ENCODE measurements at regions not wholly inside any gene's neighbourhood (a gene's known extent, or its start where the extent isn't known, plus 50 kb on each side); places are given as distances from the start of the nearest gene placed in this dataset.
"Not testable (repeated sequence)": the region's sequence is repeated elsewhere in the genome, so short reads cannot be mapped to it uniquely, and the experiment has no call there.

DNA sequence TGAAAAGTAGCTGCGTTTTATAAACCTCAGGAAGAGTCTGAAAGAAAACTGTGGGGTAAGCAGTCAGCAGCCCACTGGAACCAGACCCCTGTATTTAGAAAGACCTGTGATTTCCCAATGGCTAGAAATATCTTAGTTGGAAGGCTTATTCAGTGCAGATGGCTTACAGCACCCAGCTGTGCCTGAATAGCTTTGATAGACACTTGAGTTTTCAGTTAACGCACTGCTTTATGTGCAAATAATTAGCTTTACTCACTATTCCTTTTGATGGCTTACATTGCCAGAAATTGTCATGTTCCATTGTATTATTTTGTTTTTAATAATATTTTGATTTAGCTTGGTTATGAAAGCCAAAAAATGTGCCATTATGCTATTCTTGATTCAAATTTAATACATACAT, 465.3 kb upstream of the SYNCRIP start:
- H3K4me3 ChIP-seq (ENCODE audit: low read length), result no peak overlapping the region
- DNase-seq (ENCODE audit: low read depth), result no peak
- TF ChIP-seq, protein P1, sequence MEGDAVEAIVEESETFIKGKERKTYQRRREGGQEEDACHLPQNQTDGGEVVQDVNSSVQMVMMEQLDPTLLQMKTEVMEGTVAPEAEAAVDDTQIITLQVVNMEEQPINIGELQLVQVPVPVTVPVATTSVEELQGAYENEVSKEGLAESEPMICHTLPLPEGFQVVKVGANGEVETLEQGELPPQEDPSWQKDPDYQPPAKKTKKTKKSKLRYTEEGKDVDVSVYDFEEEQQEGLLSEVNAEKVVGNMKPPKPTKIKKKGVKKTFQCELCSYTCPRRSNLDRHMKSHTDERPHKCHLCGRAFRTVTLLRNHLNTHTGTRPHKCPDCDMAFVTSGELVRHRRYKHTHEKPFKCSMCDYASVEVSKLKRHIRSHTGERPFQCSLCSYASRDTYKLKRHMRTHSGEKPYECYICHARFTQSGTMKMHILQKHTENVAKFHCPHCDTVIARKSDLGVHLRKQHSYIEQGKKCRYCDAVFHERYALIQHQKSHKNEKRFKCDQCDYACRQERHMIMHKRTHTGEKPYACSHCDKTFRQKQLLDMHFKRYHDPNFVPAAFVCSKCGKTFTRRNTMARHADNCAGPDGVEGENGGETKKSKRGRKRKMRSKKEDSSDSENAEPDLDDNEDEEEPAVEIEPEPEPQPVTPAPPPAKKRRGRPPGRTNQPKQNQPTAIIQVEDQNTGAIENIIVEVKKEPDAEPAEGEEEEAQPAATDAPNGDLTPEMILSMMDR (conservative IDR thresholded peaks at IDR 0.05; ENCODE audit: low read depth, low read length), result no peak

DNA sequence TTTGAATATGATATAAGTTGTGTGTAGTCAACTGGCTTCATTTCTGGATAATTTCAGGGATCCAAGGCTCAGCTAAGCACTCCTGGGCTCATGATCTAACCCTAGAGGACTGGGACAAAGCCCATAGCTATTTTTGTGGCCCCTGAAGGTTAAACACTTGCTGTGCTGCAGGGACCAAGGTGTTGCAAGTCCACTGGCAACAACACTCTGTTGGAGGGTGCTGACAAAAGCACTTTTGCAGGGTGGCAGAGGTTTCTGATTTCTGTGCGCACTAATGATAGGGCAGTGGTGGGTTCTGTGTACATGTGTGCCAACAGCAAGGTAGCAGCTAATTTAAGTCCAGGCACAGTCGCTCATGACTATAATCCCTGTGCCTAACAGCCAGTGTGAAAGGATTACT, 445.3 kb upstream of the SYNCRIP start:
- H3K4me3 ChIP-seq (ENCODE audit: low read length), result no peak overlapping the region
- TF ChIP-seq, protein P1 (conservative IDR thresholded peaks at IDR 0.05; ENCODE audit: low read depth, low read length), result no peak
- DNase-seq (ENCODE audit: low read depth), result no peak

GRCh38 chr6:86079938-86080337, 437.3 kb upstream of the SYNCRIP start:
- no peak for DNase-seq (ENCODE audit: low read depth)
- no peak overlapping the region for H3K4me3 ChIP-seq (ENCODE audit: low read length)
- TF ChIP-seq, protein P1 (conservative IDR thresholded peaks at IDR 0.05; ENCODE audit: low read depth, low read length), result no peak

GRCh38 chr6:86070151-86070550, 427.5 kb upstream of the SYNCRIP start:
- H3K4me3 ChIP-seq (ENCODE audit: low read length), result no peak overlapping the region
- TF ChIP-seq, protein P1 (conservative IDR thresholded peaks at IDR 0.05; ENCODE audit: low read depth, low read length), result no peak
- DNase-seq (ENCODE audit: low read depth), result no peak

DNA sequence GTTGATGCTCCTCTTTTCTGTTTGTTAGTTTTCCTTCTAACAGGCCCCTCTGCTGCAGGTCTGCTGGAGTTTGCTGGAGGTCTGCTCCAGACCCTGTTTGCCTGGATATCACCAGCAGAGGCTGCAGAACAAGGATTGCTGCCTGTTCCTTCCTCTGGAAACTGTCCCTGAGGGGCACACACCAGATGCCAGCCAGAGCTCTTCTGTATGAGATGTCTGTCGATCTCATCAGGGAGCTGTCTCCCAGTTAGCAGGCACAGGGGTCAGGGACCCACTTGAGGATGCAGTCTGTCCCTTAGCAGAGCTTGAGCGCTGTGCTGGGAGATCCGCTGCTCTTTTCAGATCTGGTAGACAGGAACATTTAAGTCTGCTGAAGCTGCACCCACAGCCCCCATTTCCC, 422.3 kb upstream of the SYNCRIP start:
- not testable (repeated sequence) for H3K4me3 ChIP-seq (ENCODE audit: low read length); DNase-seq (ENCODE audit: low read depth)

- DNase-seq (ENCODE audit: low read depth); H3K4me3 ChIP-seq (ENCODE audit: low read length): not testable (repeated sequence)
Measured at GRCh38 chr6:86057293-86057980, 414.8 kb upstream of the SYNCRIP start.

DNA sequence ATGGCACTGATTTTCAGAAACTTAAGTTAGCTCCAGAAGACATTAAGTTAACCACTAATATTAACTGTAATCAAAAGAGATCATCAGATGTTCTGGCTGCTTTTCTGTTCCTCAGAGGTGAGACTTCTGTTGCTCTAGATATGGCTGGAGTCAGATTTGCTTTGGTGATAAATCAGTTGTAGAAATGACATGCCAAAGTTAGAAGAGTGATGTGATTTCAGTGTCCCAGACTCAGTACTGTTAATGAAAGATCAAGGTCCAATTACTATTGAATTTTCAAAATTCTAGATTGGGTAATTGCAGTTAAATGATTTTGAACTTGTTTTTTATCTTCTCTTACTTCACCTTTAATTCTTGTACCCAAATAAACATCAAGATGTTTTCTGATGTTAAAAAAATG, 402.4 kb upstream of the SYNCRIP start:
- no peak for DNase-seq (ENCODE audit: low read depth)
- TF ChIP-seq, protein P1 (conservative IDR thresholded peaks at IDR 0.05; ENCODE audit: low read depth, low read length), result no peak
- no peak overlapping the region for H3K4me3 ChIP-seq (ENCODE audit: low read length)

GRCh38 chr6:86042214-86042613, 399.5 kb upstream of the SYNCRIP start:
- H3K4me3 ChIP-seq (ENCODE audit: low read length), result no peak overlapping the region
- TF ChIP-seq, protein P1 (conservative IDR thresholded peaks at IDR 0.05; ENCODE audit: low read depth, low read length), result no peak
- no peak for DNase-seq (ENCODE audit: low read depth)

All from retinal pigment epithelial cell (primary cell).